Heart left ventricle (tissue), 13 donors: ENCODE measurements at regions not wholly inside any gene's neighbourhood (a gene's known extent, or its start where the extent isn't known, plus 50 kb on each side); places are given as distances from the start of the nearest gene placed in this dataset.
"Not testable (repeated sequence)": the region's sequence is repeated elsewhere in the genome, so short reads cannot be mapped to it uniquely, and the experiment has no call there.

ENCODE experiments used
- POLR2A ChIP-seq, 2 donors: fragments of 450-650 bp; IDR thresholded peaks; one replicate each; pipeline ENCODE4 v1.6.1; 2017; ENCODE audit warnings: antibody characterized with exemption in 2 of 2, mild to moderate bottlenecking in 2 of 2, moderate library complexity in 2 of 2
- TF ChIP-seq, protein P1 (sequence below), 12 donors: fragments of 200-600 bp; sonication (generic) in 4 of 12; IDR thresholded peaks; one replicate each; pipeline versions ENCODE4 v1.5.0 to v1.8.0; 2018 to 2022; ENCODE audit warnings: antibody characterized with exemption in 12 of 12, mild to moderate bottlenecking in 5 of 12
- donor health status: ischemic (EF 13 %, LVEDD 7.1; RV severe dilation, severe dysfunction).
- donor health status: DM: no; HTN: yes; CAD: no.
- donor health status: DM: no; HTN: no; CAD: no.
- donor health status: ischemic (EF 25% LVEDD 6.9; RV normal size, moderate dysfunction).
- donor health status: ischemic (EF 25% LVEDD 5.7; RV mildly dilated, moderate dysfunction).
- donor health status: ischemic (EF 35%, LVEDD 5.7; RV mildly dilated, moderate dysfunction).
- donor health status: nonischemic (EF 11% LVEDD 7.7; RV severe dilation, severe dysfunction).
- donor health status: DM: yes; HTN: yes; CAD: no.
- donor health status: PGD.
- donor health status: ischemic (EF 29% LVEDD 5.4; RV normal size, mild dysfunction).
- donor health status: nonischemic (EF 23%, LVEDD 6.1; RV moderate dilation, normal function).

DNA sequence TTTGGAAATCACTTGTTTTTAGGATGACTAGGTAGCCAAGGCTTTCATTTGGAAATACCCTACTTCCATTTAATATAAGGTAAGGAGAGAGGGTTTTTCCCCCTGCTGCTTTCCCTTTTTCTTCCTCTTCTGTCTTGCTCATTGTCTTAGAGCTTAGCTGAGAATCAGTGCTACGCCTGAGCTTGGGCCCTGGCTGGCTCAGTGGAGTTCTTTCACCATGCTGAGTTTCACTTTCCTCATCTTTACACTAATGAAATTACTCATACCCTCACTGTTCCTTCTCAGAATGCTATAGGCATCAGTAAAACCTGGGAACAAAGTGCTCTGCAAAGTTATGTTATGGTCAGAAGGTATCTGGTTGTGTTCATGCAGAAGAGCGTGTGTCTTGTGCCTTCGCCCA is 112.3 kb upstream of the IKBKE start:
- TF ChIP-seq, protein P1, sequence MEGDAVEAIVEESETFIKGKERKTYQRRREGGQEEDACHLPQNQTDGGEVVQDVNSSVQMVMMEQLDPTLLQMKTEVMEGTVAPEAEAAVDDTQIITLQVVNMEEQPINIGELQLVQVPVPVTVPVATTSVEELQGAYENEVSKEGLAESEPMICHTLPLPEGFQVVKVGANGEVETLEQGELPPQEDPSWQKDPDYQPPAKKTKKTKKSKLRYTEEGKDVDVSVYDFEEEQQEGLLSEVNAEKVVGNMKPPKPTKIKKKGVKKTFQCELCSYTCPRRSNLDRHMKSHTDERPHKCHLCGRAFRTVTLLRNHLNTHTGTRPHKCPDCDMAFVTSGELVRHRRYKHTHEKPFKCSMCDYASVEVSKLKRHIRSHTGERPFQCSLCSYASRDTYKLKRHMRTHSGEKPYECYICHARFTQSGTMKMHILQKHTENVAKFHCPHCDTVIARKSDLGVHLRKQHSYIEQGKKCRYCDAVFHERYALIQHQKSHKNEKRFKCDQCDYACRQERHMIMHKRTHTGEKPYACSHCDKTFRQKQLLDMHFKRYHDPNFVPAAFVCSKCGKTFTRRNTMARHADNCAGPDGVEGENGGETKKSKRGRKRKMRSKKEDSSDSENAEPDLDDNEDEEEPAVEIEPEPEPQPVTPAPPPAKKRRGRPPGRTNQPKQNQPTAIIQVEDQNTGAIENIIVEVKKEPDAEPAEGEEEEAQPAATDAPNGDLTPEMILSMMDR (IDR thresholded peaks at IDR 0.05): not testable (repeated sequence)
- TF ChIP-seq POLR2A (IDR thresholded peaks at IDR 0.05): not testable (repeated sequence)
